GM18526 (cell line): ENCODE measurements at regions not wholly inside any gene's neighbourhood (a gene's known extent, or its start where the extent isn't known, plus 50 kb on each side); places are given as distances from the start of the nearest gene placed in this dataset.

Source experiments
- POLR2A ChIP-seq: IDR thresholded peaks from 3 replicates; pipeline ENCODE4 v1.6.1; 2011; ENCODE audit not compliant: insufficient read length; ENCODE audit errors: extremely low read depth

- no peak for TF ChIP-seq POLR2A
Observed at GRCh38 chr3:15967577-15967976, 169.8 kb upstream of the ANKRD28 start.

GRCh38 chr3:15969874-15970640, 172.3 kb upstream of the ANKRD28 start:
- no peak for TF ChIP-seq POLR2A

- TF ChIP-seq POLR2A: no peak
Observed at GRCh38 chr3:15973414-15973813, 175.6 kb upstream of the ANKRD28 start.

- no peak for TF ChIP-seq POLR2A
Observed at GRCh38 chr3:15973940-15974339, 176.2 kb upstream of the ANKRD28 start.

GRCh38 chr3:15974647-15975046, 176.9 kb upstream of the ANKRD28 start:
- TF ChIP-seq POLR2A: no peak

GRCh38 chr3:15976524-15976923, 178.7 kb upstream of the ANKRD28 start:
- TF ChIP-seq POLR2A: no peak

- TF ChIP-seq POLR2A: no peak
Observed at GRCh38 chr3:15977090-15977489, 179.3 kb upstream of the ANKRD28 start.

- TF ChIP-seq POLR2A: no peak
Observed at GRCh38 chr3:15977598-15978232, 179.9 kb upstream of the ANKRD28 start.

GRCh38 chr3:15978801-15979200, 181.0 kb upstream of the ANKRD28 start:
- TF ChIP-seq POLR2A: no peak

- no peak for TF ChIP-seq POLR2A
Observed at GRCh38 chr3:15979495-15979894, 181.7 kb upstream of the ANKRD28 start.

- no peak for TF ChIP-seq POLR2A
Observed at GRCh38 chr3:15979900-15980299, 182.1 kb upstream of the ANKRD28 start.

GRCh38 chr3:15982243-15982642, 184.5 kb upstream of the ANKRD28 start:
- TF ChIP-seq POLR2A: no peak

GRCh38 chr3:15982667-15983196, 185.0 kb upstream of the ANKRD28 start:
- no peak for TF ChIP-seq POLR2A

- TF ChIP-seq POLR2A: no peak
Observed at GRCh38 chr3:15983232-15983631, 185.5 kb upstream of the ANKRD28 start.

GRCh38 chr3:15983693-15984092, 185.9 kb upstream of the ANKRD28 start:
- no peak for TF ChIP-seq POLR2A

GRCh38 chr3:15989419-15989818, 185.1 kb upstream of the GALNT15 start:
- TF ChIP-seq POLR2A: no peak
